ENCODE measurements at regions not wholly inside any gene's neighbourhood (a gene's known extent, or its start where the extent isn't known, plus 50 kb on each side); places are given as distances from the start of the nearest gene placed in this dataset.
"Not testable (repeated sequence)": the region's sequence is repeated elsewhere in the genome, so short reads cannot be mapped to it uniquely, and the experiment has no call there.

DNA sequence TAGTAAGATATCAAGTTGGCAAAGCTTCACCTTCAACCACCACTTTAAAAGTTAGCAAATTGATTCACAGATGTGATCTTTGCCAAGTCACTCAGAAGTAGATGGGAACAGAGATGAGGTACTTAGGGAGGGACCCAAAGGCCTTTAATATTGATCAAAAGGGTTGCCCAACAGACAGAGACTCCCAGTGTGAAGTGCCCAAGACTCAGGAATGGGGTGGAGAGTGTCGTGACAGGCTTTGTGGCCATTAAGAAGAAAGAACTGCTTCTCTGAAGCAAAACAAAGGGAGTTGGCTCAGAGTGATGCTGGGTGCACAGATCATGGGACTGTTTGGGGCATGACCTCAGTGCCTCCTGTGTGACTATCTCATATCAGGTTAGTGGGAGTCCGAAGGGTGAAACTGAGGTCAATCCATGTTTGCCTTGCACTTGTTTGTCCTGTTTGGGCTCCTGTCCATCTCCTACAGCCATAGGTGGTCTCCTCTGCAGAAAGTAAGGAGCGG is 132.3 kb downstream of the APIP start:
- H3K36me3 ChIP-seq (ENCODE audit: control insufficient read depth, insufficient read depth, low read length): no peaks in the 10 kb centered on the region
- no peak overlapping the region for H3K4me3 ChIP-seq (ENCODE audit: low read length)
- H3K27me3 ChIP-seq (ENCODE audit: control insufficient read depth, insufficient read depth, low read length): no peaks in the 10 kb centered on the region
- no CpG with 5 or more reads among the region's 3 CpGs for WGBS (ENCODE audit: insufficient coverage, low lambda C conversion rate)
- no peak overlapping the region for H3K27ac ChIP-seq (ENCODE audit: low read length)
- DNase-seq: no peak
- H3K4me1 ChIP-seq (ENCODE audit: control insufficient read depth, insufficient read depth, low read length): no peaks in the 10 kb centered on the region
- H3K9me3 ChIP-seq (ENCODE audit: control insufficient read depth, low read depth, low read length): no peaks in the 10 kb centered on the region

DNA sequence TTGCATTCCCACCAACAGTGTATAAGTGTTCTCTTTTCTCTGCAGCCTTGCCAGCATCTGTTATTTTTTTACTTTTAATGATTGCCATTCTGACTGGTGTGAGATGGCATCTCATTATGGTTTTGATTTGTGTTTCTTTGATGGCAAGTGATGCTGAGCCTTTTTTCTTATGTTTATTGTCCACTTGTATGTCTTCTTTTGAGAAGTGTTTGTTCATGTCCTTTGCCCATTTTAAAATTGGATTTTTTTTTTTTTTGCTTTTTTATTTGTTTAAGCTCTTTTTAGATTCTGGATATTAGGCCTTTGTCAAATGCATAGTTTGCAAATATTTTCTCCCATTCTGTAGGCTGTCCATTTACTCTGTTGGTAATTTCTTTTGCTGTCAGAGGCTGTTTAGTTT is 134.4 kb downstream of the APIP start:
- not testable (repeated sequence) for H3K36me3 ChIP-seq (ENCODE audit: control insufficient read depth, insufficient read depth, low read length); DNase-seq; H3K9me3 ChIP-seq (ENCODE audit: control insufficient read depth, low read depth, low read length)

DNA sequence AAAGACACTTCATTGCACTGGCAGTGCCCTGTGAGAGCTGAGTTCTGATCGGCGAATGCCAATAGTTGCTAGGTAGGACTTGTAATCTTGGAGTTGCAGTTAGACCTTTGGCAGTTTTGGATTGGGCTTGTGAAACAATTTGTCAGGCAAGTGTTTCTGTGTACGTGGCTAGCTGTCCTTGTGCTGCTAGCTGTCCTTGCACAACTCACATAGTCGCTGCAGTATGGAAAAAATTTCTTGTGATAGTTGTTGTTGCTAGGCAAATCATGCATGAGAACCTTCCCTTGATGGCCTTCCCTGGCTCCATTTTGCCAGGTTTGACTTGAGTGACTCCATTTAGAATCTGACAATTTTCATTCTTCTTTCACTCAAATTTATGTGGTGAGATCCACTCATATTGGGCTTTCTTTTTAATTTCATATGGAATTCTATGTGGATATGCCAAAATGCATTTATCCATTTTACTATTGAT is 140.7 kb downstream of the APIP start:
- H3K4me3 ChIP-seq (ENCODE audit: low read length): no peak overlapping the region
- no peak overlapping the region for H3K27ac ChIP-seq (ENCODE audit: low read length)
- H3K36me3 ChIP-seq (ENCODE audit: control insufficient read depth, insufficient read depth, low read length): no peaks in the 10 kb centered on the region
- no peak for DNase-seq
- no peaks in the 10 kb centered on the region for H3K27me3 ChIP-seq (ENCODE audit: control insufficient read depth, insufficient read depth, low read length)
- no peaks in the 10 kb centered on the region for H3K9me3 ChIP-seq (ENCODE audit: control insufficient read depth, low read depth, low read length)
- H3K4me1 ChIP-seq (ENCODE audit: control insufficient read depth, insufficient read depth, low read length): no peaks in the 10 kb centered on the region
- WGBS (ENCODE audit: insufficient coverage, low lambda C conversion rate): no CpG with 5 or more reads among the region's 4 CpGs

More for the DNA sequence above, 134.4 kb downstream of the APIP start:
- not testable (repeated sequence) for H3K4me1 ChIP-seq (ENCODE audit: control insufficient read depth, insufficient read depth, low read length); H3K27me3 ChIP-seq (ENCODE audit: control insufficient read depth, insufficient read depth, low read length); H3K4me3 ChIP-seq (ENCODE audit: low read length); H3K27ac ChIP-seq (ENCODE audit: low read length)

DNA sequence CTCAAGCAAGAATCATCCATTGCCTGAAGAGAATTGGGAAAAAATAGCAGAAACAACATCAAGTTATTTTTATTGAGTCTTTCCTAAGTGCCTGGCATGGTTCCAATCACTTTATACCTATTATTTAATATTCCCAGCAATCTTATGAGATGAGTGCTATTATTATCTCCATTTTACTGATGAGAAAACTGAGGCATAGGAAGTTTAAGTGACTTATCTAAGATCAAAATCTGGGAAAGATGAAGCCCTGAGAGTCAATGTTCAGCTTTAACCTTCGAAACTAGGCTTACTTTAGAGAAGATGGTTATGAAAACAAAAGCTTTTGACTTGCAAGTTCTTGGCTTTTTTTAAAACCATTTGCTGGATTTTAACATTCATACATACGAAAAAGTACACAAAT is 141.6 kb downstream of the APIP start:
- no peak overlapping the region for H3K27ac ChIP-seq (ENCODE audit: low read length)
- no peaks in the 10 kb centered on the region for H3K36me3 ChIP-seq (ENCODE audit: control insufficient read depth, insufficient read depth, low read length)
- DNase-seq: no peak
- H3K9me3 ChIP-seq (ENCODE audit: control insufficient read depth, low read depth, low read length): no peaks in the 10 kb centered on the region
- H3K27me3 ChIP-seq (ENCODE audit: control insufficient read depth, insufficient read depth, low read length): no peaks in the 10 kb centered on the region
- no peak overlapping the region for H3K4me3 ChIP-seq (ENCODE audit: low read length)
- H3K4me1 ChIP-seq (ENCODE audit: control insufficient read depth, insufficient read depth, low read length): no peaks in the 10 kb centered on the region
- WGBS (ENCODE audit: insufficient coverage, low lambda C conversion rate): no CpG with 5 or more reads among the region's 2 CpGs

DNA sequence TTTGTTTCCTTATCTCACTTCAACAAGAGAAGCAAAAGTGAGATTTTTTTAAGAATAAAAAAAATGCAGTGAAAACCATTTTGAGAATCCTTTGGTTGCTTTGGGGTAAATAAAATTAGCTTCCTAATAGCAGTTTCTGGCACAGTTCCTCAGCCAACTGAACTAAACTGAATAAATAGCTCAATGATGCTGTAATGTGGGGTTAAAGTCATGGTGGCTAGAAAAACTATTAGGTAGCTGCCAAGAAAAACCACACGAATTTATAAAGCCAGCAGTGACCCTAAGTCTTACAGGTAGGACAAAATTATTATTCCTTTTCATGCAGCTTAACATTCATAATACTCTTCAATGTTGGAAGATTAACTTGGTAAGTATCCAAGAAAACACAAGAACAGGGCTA is 142.4 kb downstream of the APIP start:
- Histone ChIP-seq H3K9me3 (ENCODE audit: control insufficient read depth, low read depth, low read length) (peaks cover 3% of the 10 kb centered on the region), H3K27me3 (ENCODE audit: control insufficient read depth, insufficient read depth, low read length) (no peaks in the 10 kb centered on the region), H3K4me3 (ENCODE audit: low read length) (no peak overlapping the region), H3K4me1 (ENCODE audit: control insufficient read depth, insufficient read depth, low read length) (no peaks in the 10 kb centered on the region), H3K27ac (ENCODE audit: low read length) (no peak overlapping the region), H3K36me3 (ENCODE audit: control insufficient read depth, insufficient read depth, low read length) (no peaks in the 10 kb centered on the region)
- WGBS (ENCODE audit: insufficient coverage, low lambda C conversion rate): no CpG with 5 or more reads among the region's 1 CpG
- no peak for DNase-seq

DNA sequence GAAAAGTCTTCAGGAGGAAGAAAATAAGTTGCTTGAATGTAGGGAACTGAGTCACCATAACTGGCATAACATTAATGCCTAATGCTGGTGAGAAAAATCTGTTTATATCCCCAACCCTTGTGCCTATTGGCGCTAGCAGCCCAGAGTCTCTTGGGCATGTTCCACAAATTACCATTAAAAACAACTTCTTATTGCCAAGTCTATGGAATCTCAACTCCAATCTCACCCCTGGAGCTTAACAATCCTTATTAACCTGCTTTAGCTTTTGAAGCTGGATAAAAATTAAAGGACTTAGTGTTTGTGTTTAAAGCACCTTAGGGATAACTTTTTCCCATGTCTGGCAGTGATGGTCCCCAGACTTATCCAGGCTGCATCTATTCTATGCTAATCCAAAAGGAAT is 143.0 kb downstream of the APIP start:
- Histone ChIP-seq H3K4me3 (ENCODE audit: low read length) (no peak overlapping the region), H3K27me3 (ENCODE audit: control insufficient read depth, insufficient read depth, low read length) (no peaks in the 10 kb centered on the region), H3K9me3 (ENCODE audit: control insufficient read depth, low read depth, low read length) (peaks cover 3% of the 10 kb centered on the region), H3K36me3 (ENCODE audit: control insufficient read depth, insufficient read depth, low read length) (no peaks in the 10 kb centered on the region), H3K4me1 (ENCODE audit: control insufficient read depth, insufficient read depth, low read length) (no peaks in the 10 kb centered on the region), H3K27ac (ENCODE audit: low read length) (no peak overlapping the region)
- no peak for DNase-seq
- no CpG with 5 or more reads among the region's 1 CpG for WGBS (ENCODE audit: insufficient coverage, low lambda C conversion rate)

DNA sequence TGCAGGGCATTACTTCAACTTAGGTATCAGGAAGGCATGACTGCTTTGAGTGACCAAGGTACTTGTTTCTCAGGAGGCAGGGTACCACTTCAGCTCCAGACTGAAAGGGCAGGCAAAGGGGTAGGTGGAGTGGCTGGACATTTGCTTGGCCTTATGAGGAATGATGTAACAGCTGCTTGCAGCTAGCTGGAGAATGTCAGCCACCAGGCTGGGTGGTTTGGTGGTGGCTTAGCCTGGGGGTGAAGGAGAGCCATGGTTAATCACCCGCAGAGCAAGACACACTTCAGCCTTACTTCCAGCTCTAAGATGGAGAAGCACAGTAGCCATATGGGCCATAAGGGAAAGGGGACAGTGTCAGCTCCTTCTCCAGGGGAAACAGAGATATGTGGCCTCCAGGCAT is 146.1 kb downstream of the APIP start:
- H3K27me3 ChIP-seq (ENCODE audit: control insufficient read depth, insufficient read depth, low read length): no peaks in the 10 kb centered on the region
- no peaks in the 10 kb centered on the region for H3K36me3 ChIP-seq (ENCODE audit: control insufficient read depth, insufficient read depth, low read length)
- no peak overlapping the region for H3K27ac ChIP-seq (ENCODE audit: low read length)
- H3K4me1 ChIP-seq (ENCODE audit: control insufficient read depth, insufficient read depth, low read length): no peaks in the 10 kb centered on the region
- WGBS (ENCODE audit: insufficient coverage, low lambda C conversion rate): no CpG with 5 or more reads among the region's 1 CpG
- H3K4me3 ChIP-seq (ENCODE audit: low read length): no peak overlapping the region
- DNase-seq: no peak
- H3K9me3 ChIP-seq (ENCODE audit: control insufficient read depth, low read depth, low read length): peaks cover 3% of the 10 kb centered on the region

DNA sequence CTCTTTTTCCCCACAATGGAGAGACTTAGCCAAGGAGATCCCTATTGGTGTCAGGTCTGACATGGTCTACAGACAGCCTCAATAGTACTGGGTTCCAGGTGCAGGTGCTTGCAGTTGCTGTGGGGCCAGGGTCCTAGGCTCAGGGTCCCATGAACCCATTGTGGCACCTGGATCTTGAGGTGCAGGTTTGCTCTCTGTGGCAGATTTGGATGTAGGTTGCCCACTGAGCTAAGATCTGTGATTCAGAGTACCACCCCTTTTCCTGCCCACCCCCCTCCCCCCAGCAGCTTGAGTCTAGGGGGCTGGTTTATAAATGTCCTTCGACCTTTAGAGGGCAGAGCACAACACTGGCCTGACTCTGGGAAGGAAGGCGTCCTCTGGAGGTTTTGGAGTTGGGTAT is 147.0 kb downstream of the APIP start:
- no peak for DNase-seq
- no CpG with 5 or more reads among the region's 2 CpGs for WGBS (ENCODE audit: insufficient coverage, low lambda C conversion rate)

DNA sequence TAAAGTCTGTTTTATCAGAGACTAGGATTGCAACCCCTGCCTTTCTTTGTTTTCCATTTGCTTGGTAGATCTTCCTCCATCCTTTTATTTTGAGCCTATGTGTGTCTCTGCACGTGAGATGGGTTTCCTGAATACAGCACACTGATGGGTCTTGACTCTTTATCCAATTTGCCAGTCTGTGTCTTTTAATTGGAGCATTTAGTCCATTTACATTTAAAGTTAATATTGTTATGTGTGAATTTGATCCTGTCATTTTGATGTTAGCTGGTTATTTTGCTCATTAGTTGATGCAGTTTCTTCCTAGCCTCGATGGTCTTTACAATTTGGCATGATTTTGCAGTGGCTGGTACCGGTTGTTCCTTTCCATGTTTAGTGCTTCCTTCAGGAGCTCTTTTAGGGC is 141.7 kb downstream of the EHF start:
- H3K27me3 ChIP-seq (ENCODE audit: control insufficient read depth, insufficient read depth, low read length): not testable (repeated sequence)

More for the DNA sequence above, 147.0 kb downstream of the APIP start:
- H3K36me3 ChIP-seq (ENCODE audit: control insufficient read depth, insufficient read depth, low read length): no peaks in the 10 kb centered on the region
- H3K4me3 ChIP-seq (ENCODE audit: low read length): no peak overlapping the region
- H3K27me3 ChIP-seq (ENCODE audit: control insufficient read depth, insufficient read depth, low read length): no peaks in the 10 kb centered on the region
- no peak overlapping the region for H3K27ac ChIP-seq (ENCODE audit: low read length)
- H3K9me3 ChIP-seq (ENCODE audit: control insufficient read depth, low read depth, low read length): peaks cover 3% of the 10 kb centered on the region
- H3K4me1 ChIP-seq (ENCODE audit: control insufficient read depth, insufficient read depth, low read length): no peaks in the 10 kb centered on the region

DNA sequence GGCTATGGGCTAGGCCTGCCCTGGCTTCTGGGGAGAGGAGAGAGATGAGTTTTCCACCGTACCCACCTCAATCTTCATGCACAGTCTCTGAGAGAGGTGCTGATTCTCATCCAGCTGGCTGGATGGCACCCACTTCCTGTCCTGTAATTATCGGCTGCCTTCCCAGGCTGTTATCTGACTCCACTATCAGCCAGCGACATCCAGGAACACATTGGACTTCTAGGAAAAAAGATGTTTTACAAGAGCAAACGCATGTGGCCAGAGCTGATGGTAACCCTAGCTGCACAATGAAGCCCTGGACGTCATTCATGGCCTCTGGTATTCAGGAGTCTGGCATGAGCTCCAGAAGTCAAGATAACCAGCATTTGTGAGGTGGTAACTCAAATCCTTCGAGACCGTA is 137.4 kb downstream of the EHF start:
- WGBS (ENCODE audit: insufficient coverage, low lambda C conversion rate): 100% methylated on average over 2 of the region's 7 CpGs

More for the DNA sequence above, 141.7 kb downstream of the EHF start:
- not testable (repeated sequence) for H3K27ac ChIP-seq (ENCODE audit: low read length); H3K4me3 ChIP-seq (ENCODE audit: low read length); H3K4me1 ChIP-seq (ENCODE audit: control insufficient read depth, insufficient read depth, low read length); H3K9me3 ChIP-seq (ENCODE audit: control insufficient read depth, low read depth, low read length); DNase-seq; H3K36me3 ChIP-seq (ENCODE audit: control insufficient read depth, insufficient read depth, low read length)
- WGBS (ENCODE audit: insufficient coverage, low lambda C conversion rate): no CpG with 5 or more reads among the region's 3 CpGs

DNA sequence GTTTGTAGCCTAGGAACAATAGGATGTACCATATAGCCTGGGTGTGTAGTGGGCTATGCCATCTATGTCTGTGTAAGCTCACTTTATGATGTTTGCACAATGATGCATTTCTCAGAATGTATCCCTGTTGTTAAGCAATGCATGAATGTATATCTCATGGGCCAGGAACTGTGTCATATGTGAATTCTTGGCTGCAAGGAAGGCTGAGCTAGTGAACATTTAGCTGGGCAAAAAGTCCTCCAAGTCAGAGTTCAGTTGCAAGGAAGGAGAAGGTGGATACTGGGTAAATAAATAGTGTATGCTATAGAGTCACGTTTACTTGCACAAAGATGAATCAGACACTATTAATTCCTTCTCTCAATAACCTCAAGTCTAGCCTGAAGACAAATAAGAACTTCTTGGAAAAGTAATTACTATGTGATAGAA is 136.1 kb downstream of the EHF start:
- 40% methylated on average over 1 of the region's 1 CpG for WGBS (ENCODE audit: insufficient coverage, low lambda C conversion rate)
- Histone ChIP-seq H3K36me3 (ENCODE audit: control insufficient read depth, insufficient read depth, low read length) (no peaks in the 10 kb centered on the region), H3K27me3 (ENCODE audit: control insufficient read depth, insufficient read depth, low read length) (no peaks in the 10 kb centered on the region), H3K4me1 (ENCODE audit: control insufficient read depth, insufficient read depth, low read length) (no peaks in the 10 kb centered on the region), H3K4me3 (ENCODE audit: low read length) (no peak overlapping the region), H3K27ac (ENCODE audit: low read length) (no peak overlapping the region), H3K9me3 (ENCODE audit: control insufficient read depth, low read depth, low read length) (no peaks in the 10 kb centered on the region)
- peak; percentile 35 to 66 for DNase-seq

More for the DNA sequence above, 137.4 kb downstream of the EHF start:
- no peak overlapping the region for H3K4me3 ChIP-seq (ENCODE audit: low read length)
- H3K27me3 ChIP-seq (ENCODE audit: control insufficient read depth, insufficient read depth, low read length): no peaks in the 10 kb centered on the region
- H3K9me3 ChIP-seq (ENCODE audit: control insufficient read depth, low read depth, low read length): no peaks in the 10 kb centered on the region
- DNase-seq: no peak
- H3K4me1 ChIP-seq (ENCODE audit: control insufficient read depth, insufficient read depth, low read length): no peaks in the 10 kb centered on the region
- no peak overlapping the region for H3K27ac ChIP-seq (ENCODE audit: low read length)
- no peaks in the 10 kb centered on the region for H3K36me3 ChIP-seq (ENCODE audit: control insufficient read depth, insufficient read depth, low read length)
